ENCODE measurements at regions not wholly inside any gene's neighbourhood (a gene's known extent, or its start where the extent isn't known, plus 50 kb on each side); places are given as distances from the start of the nearest gene placed in this dataset.

- TF ChIP-seq CTCF (IDR thresholded peaks at IDR 0.05) (no peak), POLR2A (IDR thresholded peaks at IDR 0.05) (no peak)
Observed at GRCh38 chr13:59300355-59301173, 863.2 kb downstream of the DIAPH3 start.

All from heart left ventricle (tissue), 13 donors.